HCT116 (cell line): ENCODE measurements at regions not wholly inside any gene's neighbourhood (a gene's known extent, or its start where the extent isn't known, plus 50 kb on each side); places are given as distances from the start of the nearest gene placed in this dataset.

Experiments used
- ATAC-seq: fragments of 200-7000 bp; cut with Tn5 transposase; 2 replicates; pipeline ENCODE4 v1.9.1; 2020; ENCODE audit warnings: mild to moderate bottlenecking, moderate library complexity
- BruUV-seq: library from RNA; stranded (reverse); fragments of 400-500 nt; replicated peaks from 2 replicates; lab custom pipeline; 2021; lab: Mats Ljungman, UMichigan
- CTCF ChIA-PET: fragments of 300-600 bp; sonication (Branson Sonifier 250); formaldehyde crosslinking; loops from one replicate; lab custom pipeline; 2021; ENCODE audit warnings: antibody characterized with exemption; lab: Charles Lee
- POLR2A ChIA-PET: fragments of 300-600, 350-600 bp; sonication (Branson Sonifier 250); formaldehyde crosslinking; loops from one replicate; lab custom pipeline; 2021; ENCODE audit warnings: antibody characterized with exemption; lab: Charles Lee
- RAD21 ChIA-PET, 2 experiments: fragments of 300-600 bp; sonication (Branson Sonifier 250); formaldehyde crosslinking; loops; one replicate each; lab custom pipeline; 2023; ENCODE audit warnings: low total read pairs in 2 of 2; ENCODE audit not compliant: uncharacterized antibody in 2 of 2, unreplicated experiment in 2 of 2, low non-redundant PET in 1 of 2; lab: Charles Lee
- DNase-seq: peaks from one replicate; pipeline ENCODE4 v3.0.0-alpha.2; 2010; ENCODE audit warnings: low read depth, low spot score
- H2AFZ ChIP-seq: fragments of 200-600 bp; shearing (Covaris generic), sonication (generic); 2 replicates; pipeline ENCODE4 v1.6.1; 2017; ENCODE audit warnings: low read depth, mixed run types, mixed read lengths, antibody characterized with exemption, low read length; ENCODE audit not compliant: poor library complexity, severe bottlenecking
- H3K27ac ChIP-seq: 2 replicates; pipeline ENCODE4 v1.5.1; 2012; ENCODE audit warnings: low read depth, low read length
- H3K27me3 ChIP-seq: fragments of 200-600 bp; sonication (generic); 2 replicates; pipeline ENCODE4 v1.6.1; 2016; ENCODE audit warnings: mixed run types, low read length, mixed read lengths; ENCODE audit not compliant: insufficient read depth
- H3K36me3 ChIP-seq, 2 experiments: fragments of 200-500 bp in 1 of 2; fragments of 200-600 bp in 1 of 2; sonication (Bioruptor generic) in 1 of 2; sonication (generic) in 1 of 2; 2 replicates each; pipeline versions ENCODE4 v1.5.1 to v1.6.1; 2014 to 2016; ENCODE audit warnings: low read length in 2 of 2, inconsistent platforms in 1 of 2, mixed read lengths in 1 of 2, mixed run types in 1 of 2; ENCODE audit not compliant: insufficient read depth in 2 of 2, control insufficient read depth in 1 of 2
- H3K4me1 ChIP-seq, 2 experiments: fragments of 200-600 bp in 1 of 2; sonication (generic) in 1 of 2; 2 replicates each; pipeline versions ENCODE4 v1.5.1 to v1.6.1; 2012 to 2017; ENCODE audit warnings: low read length in 2 of 2, inconsistent platforms in 1 of 2, mild to moderate bottlenecking in 1 of 2, mixed read lengths in 1 of 2, mixed run types in 1 of 2, moderate library complexity in 1 of 2; ENCODE audit not compliant: insufficient read depth in 2 of 2, control insufficient read depth in 1 of 2
- H3K4me2 ChIP-seq: fragments of 200-600 bp; sonication (generic); 2 replicates; pipeline ENCODE4 v1.6.1; 2017; ENCODE audit warnings: mixed run types, low read length, mixed read lengths
- H3K4me3 ChIP-seq, 2 experiments: fragments of 200-600 bp in 1 of 2; sonication (generic) in 1 of 2; replicated peaks in 1 of 2; 2 replicates each; pipeline ENCODE4 v1.5.1; 2011 to 2016; ENCODE audit warnings: low read length in 2 of 2, control low read depth in 1 of 2, low read depth in 1 of 2, mild to moderate bottlenecking in 1 of 2, mixed read lengths in 1 of 2, mixed run types in 1 of 2
- H3K79me2 ChIP-seq: fragments of 200-600 bp; sonication (generic); 2 replicates; pipeline ENCODE4 v1.6.1; 2017; ENCODE audit warnings: mild to moderate bottlenecking, mixed run types, low read length, moderate library complexity, mixed read lengths; ENCODE audit not compliant: insufficient read depth
- H3K9ac ChIP-seq: fragments of 200-600 bp; sonication (generic); 2 replicates; pipeline ENCODE4 v1.6.1; 2016; ENCODE audit warnings: low read length, mixed read lengths
- H3K9me2 ChIP-seq: fragments of 200-600 bp; sonication (generic), shearing (Covaris generic); 2 replicates; pipeline ENCODE4 v1.6.1; 2017; ENCODE audit warnings: mixed run types, mild to moderate bottlenecking, moderate library complexity; ENCODE audit not compliant: insufficient read depth
- H3K9me3 ChIP-seq, 2 experiments: fragments of 200-500 bp in 1 of 2; fragments of 200-600 bp in 1 of 2; sonication (Bioruptor generic) in 1 of 2; sonication (generic) in 1 of 2; 2 replicates each; pipeline ENCODE4 v1.6.1; 2014 to 2017; ENCODE audit warnings: low read length in 2 of 2, mixed read lengths in 2 of 2, inconsistent platforms in 1 of 2, low read depth in 1 of 2, mild to moderate bottlenecking in 1 of 2, mixed run types in 1 of 2, moderate library complexity in 1 of 2; ENCODE audit not compliant: control insufficient read depth in 1 of 2, insufficient read depth in 1 of 2
- H4K20me1 ChIP-seq: fragments of 200-600 bp; sonication (generic), shearing (Covaris generic); 2 replicates; pipeline ENCODE4 v1.6.1; 2017; ENCODE audit warnings: mixed run types, mild to moderate bottlenecking, moderate library complexity; ENCODE audit not compliant: insufficient read depth
- CBX3 ChIP-seq: IDR thresholded peaks from 2 replicates; pipeline ENCODE4 v1.6.1; 2012; ENCODE audit warnings: low read depth
- EZH2 ChIP-seq: fragments of 200-600 bp; sonication (generic); IDR thresholded peaks from 2 replicates; pipeline ENCODE4 v1.6.1; 2017; ENCODE audit warnings: antibody characterized with exemption, mixed run types
- FOSL1 ChIP-seq: IDR thresholded peaks from 2 replicates; pipeline ENCODE4 v1.6.1; 2012; ENCODE audit warnings: low read depth
- RAD21 ChIP-seq: IDR thresholded peaks from 2 replicates; pipeline ENCODE4 v1.6.1; 2012; ENCODE audit warnings: low read depth, mild to moderate bottlenecking
- SRF ChIP-seq: IDR thresholded peaks from 2 replicates; pipeline ENCODE4 v1.6.1; 2012; ENCODE audit warnings: low read depth
- intact Hi-C: fragments of 100-400 bp; cut with micrococcal nuclease; formaldehyde crosslinking; loops from 2 replicates; pipeline ENCODE4 v1.10.0; 2022
- TF ChIP-seq, protein P1 (sequence below): IDR thresholded peaks from 2 replicates; pipeline ENCODE4 v1.6.1; 2011; ENCODE audit warnings: mild to moderate bottlenecking, low read length, moderate library complexity; ENCODE audit not compliant: insufficient replicate concordance; ENCODE audit errors: extremely low read depth
- TF ChIP-seq, protein P2 (sequence below): IDR thresholded peaks from 2 replicates; pipeline ENCODE4 v1.6.1; 2012
- TF ChIP-seq, protein P3 (sequence below): IDR thresholded peaks from 2 replicates; pipeline ENCODE4 v1.6.1; 2012

GRCh38 chr9:85112933-85113418 is 443.4 kb downstream of the NTRK2 start:
- no peak overlapping the region for H2AFZ ChIP-seq
- H3K27me3 ChIP-seq, result peaks cover 14% of the 10 kb centered on the region; the same call in 1 of the 2 replicates
- TF ChIP-seq CBX3 (no peak), SRF (no peak), EZH2 (no peak), RAD21 (no peak), FOSL1 (no peak)
- TF ChIP-seq, protein P1, sequence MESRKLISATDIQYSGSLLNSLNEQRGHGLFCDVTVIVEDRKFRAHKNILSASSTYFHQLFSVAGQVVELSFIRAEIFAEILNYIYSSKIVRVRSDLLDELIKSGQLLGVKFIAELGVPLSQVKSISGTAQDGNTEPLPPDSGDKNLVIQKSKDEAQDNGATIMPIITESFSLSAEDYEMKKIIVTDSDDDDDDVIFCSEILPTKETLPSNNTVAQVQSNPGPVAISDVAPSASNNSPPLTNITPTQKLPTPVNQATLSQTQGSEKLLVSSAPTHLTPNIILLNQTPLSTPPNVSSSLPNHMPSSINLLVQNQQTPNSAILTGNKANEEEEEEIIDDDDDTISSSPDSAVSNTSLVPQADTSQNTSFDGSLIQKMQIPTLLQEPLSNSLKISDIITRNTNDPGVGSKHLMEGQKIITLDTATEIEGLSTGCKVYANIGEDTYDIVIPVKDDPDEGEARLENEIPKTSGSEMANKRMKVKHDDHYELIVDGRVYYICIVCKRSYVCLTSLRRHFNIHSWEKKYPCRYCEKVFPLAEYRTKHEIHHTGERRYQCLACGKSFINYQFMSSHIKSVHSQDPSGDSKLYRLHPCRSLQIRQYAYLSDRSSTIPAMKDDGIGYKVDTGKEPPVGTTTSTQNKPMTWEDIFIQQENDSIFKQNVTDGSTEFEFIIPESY, result no peak
- TF ChIP-seq, protein P2, sequence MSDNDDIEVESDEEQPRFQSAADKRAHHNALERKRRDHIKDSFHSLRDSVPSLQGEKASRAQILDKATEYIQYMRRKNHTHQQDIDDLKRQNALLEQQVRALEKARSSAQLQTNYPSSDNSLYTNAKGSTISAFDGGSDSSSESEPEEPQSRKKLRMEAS, result no peak
- TF ChIP-seq, protein P3, sequence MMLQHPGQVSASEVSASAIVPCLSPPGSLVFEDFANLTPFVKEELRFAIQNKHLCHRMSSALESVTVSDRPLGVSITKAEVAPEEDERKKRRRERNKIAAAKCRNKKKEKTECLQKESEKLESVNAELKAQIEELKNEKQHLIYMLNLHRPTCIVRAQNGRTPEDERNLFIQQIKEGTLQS, result no peak
- TF ChIP-seq, all 23 proteins: peak for 0
- no peaks in the 10 kb centered on the region for H3K79me2 ChIP-seq
- BruUV-seq, result no TSS peak
- H3K4me2 ChIP-seq, result no peak overlapping the region
- ChIA-PET RAD21 (no interaction called here), CTCF (no interaction called here), POLR2A (no interaction called here)
- H3K9me2 ChIP-seq, result no peaks in the 10 kb centered on the region
- H3K4me3 ChIP-seq, result no peak overlapping the region
- H4K20me1 ChIP-seq, result no peaks in the 10 kb centered on the region
- ATAC-seq (no peak), DNase-seq (no peak)
- H3K27ac ChIP-seq, result no peak overlapping the region
- H3K36me3 ChIP-seq, result no peaks in the 10 kb centered on the region
- H3K9ac ChIP-seq, result no peak overlapping the region
- intact Hi-C loops, result loop anchor here (10.0 kb wide), 1 partner anchor 142 kb away; no protein-coding TSS in a partner anchor
- no peaks in the 10 kb centered on the region for H3K4me1 ChIP-seq
- H3K9me3 ChIP-seq, result no peaks in the 10 kb centered on the region
